Mesothelial cell of epicardium (in vitro differentiated cells): ENCODE measurements at regions not wholly inside any gene's neighbourhood (a gene's known extent, or its start where the extent isn't known, plus 50 kb on each side); places are given as distances from the start of the nearest gene placed in this dataset.

Experiments used
- DNase-seq, 2 experiments: peaks; one replicate each; pipeline ENCODE4 v3.0.0; 2021; ENCODE audit warnings: low spot score in 2 of 2; ENCODE audit not compliant: unreplicated experiment in 2 of 2
- H3K27ac Mint-ChIP-seq: 2 replicates; pipeline ENCODE4 v1.8.0; 2021; ENCODE audit warnings: mixed read lengths
- H3K27me3 Mint-ChIP-seq: 2 replicates; pipeline ENCODE4 v1.8.0; 2021; ENCODE audit warnings: low read depth, mixed read lengths
- H3K36me3 Mint-ChIP-seq: 2 replicates; pipeline ENCODE4 v1.8.0; 2021; ENCODE audit warnings: mixed read lengths
- H3K4me1 Mint-ChIP-seq: 2 replicates; pipeline ENCODE4 v1.8.0; 2021; ENCODE audit warnings: mixed read lengths
- H3K4me3 Mint-ChIP-seq: 2 replicates; pipeline ENCODE4 v1.8.0; 2021; ENCODE audit warnings: mild to moderate bottlenecking, moderate library complexity, mixed read lengths
- H3K9me3 Mint-ChIP-seq: 2 replicates; pipeline ENCODE4 v1.8.0; 2021; ENCODE audit warnings: mixed read lengths
- TF ChIP-seq, protein P1 (sequence below): fragments of 200-600 bp; sonication (generic); IDR thresholded peaks from one replicate; pipeline ENCODE4 v1.5.0; 2021; ENCODE audit warnings: antibody characterized with exemption; ENCODE audit not compliant: unreplicated experiment

DNA sequence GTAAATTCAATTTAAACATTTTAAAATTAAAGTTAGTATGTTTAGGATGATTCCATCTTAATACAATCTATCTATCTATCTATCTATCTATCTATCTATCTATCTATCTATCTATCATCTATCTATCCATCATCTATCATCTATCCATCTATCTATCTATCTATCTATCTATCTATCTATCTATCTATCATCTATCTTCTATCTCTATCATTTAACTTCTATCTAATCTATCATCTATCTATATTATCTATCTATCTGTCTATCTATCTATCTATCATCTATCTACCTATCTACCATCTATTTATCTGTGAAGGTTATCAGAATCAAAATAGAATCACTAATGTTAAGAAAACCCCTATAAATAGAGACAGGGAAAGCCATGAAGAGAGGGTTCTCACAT, 78.3 kb downstream of the RAMP3 start:
- H3K27ac Mint-ChIP-seq: no peak overlapping the region
- no peak for DNase-seq
- H3K9me3 Mint-ChIP-seq: no peaks in the 10 kb centered on the region
- H3K36me3 Mint-ChIP-seq: no peaks in the 10 kb centered on the region
- no peaks in the 10 kb centered on the region for H3K4me1 Mint-ChIP-seq
- TF ChIP-seq, protein P1, sequence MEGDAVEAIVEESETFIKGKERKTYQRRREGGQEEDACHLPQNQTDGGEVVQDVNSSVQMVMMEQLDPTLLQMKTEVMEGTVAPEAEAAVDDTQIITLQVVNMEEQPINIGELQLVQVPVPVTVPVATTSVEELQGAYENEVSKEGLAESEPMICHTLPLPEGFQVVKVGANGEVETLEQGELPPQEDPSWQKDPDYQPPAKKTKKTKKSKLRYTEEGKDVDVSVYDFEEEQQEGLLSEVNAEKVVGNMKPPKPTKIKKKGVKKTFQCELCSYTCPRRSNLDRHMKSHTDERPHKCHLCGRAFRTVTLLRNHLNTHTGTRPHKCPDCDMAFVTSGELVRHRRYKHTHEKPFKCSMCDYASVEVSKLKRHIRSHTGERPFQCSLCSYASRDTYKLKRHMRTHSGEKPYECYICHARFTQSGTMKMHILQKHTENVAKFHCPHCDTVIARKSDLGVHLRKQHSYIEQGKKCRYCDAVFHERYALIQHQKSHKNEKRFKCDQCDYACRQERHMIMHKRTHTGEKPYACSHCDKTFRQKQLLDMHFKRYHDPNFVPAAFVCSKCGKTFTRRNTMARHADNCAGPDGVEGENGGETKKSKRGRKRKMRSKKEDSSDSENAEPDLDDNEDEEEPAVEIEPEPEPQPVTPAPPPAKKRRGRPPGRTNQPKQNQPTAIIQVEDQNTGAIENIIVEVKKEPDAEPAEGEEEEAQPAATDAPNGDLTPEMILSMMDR: no peak
- no peak overlapping the region for H3K4me3 Mint-ChIP-seq
- peaks cover 68% of the 10 kb centered on the region for H3K27me3 Mint-ChIP-seq

DNA sequence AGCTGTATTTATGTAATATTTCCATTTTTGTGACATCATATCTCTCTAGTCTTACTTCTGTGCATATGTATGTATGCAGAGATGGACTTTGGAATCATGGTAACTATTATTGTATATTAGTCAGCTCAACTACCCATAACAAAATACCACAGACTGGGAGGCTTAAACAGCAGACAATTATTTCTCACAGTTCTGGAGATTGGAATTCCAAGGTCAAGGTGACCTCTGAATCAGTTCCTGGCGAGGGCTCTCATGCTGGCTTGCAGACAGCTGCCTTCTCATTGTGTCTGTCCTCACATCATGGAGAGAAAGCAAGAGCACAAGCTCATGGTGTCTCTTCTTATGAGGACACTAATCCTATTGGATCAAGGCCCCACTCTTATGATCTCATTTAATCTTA, 79.1 kb downstream of the RAMP3 start:
- Mint-ChIP-seq H3K27me3 (peaks cover 69% of the 10 kb centered on the region), H3K4me3 (no peak overlapping the region), H3K36me3 (no peaks in the 10 kb centered on the region), H3K4me1 (no peaks in the 10 kb centered on the region), H3K27ac (no peak overlapping the region), H3K9me3 (no peaks in the 10 kb centered on the region)
- TF ChIP-seq, protein P1: no peak
- no peak for DNase-seq

DNA sequence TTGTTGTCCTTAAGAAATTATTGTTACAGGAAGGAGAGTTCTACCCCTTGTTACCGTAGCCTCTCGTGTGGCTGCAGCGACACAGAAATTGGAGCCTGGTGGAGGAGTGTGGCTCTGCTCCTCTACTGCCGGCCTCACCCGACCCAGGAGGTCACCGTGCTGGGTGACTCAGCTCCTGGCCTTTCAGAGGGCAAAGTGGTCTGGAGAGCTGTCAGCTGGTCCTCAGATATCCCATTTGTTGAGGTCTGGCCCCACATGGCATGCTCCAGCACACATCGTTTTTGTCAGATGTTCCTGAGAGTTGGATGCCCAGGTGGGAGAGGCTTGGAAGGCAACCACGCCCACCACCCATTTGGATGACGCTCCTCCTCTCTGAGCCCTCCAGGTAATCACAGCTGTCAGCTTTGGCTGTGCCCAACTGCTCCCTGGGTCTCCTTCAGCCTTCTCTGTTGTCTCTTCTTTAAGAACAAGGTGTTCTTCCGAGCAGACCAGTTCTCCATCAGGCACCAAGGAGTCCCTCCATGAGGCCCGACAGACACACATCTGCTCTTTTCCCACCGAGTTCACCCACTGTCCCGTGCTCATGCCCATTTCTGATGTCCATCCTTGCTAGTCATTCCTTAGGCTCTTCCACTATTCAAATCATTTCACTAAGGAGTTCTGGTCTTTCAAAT, 80.3 kb downstream of the RAMP3 start:
- Mint-ChIP-seq H3K9me3 (no peaks in the 10 kb centered on the region), H3K4me3 (no peak overlapping the region), H3K27me3 (peaks cover 61% of the 10 kb centered on the region), H3K27ac (no peak overlapping the region), H3K4me1 (no peaks in the 10 kb centered on the region), H3K36me3 (no peaks in the 10 kb centered on the region)
- TF ChIP-seq, protein P1: no peak
- DNase-seq: no peak

DNA sequence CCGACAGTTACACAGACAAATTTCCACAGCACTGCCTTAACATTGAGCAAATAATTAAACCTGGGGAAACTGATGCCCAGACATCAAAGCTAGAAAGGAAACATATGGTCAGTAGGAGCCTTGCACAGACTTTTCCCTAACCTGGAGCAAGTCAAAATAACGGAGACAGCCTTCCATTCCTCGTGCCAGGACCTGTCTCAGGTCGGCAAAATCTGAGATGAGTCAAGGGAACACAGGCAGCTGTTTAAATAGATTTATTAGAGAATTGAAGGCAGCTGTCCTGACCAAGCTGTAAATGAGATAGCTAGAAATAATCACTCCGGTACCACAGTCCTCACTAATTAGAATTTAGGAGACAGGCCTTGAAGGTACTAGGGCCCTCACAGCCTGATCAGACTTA, 81.2 kb downstream of the RAMP3 start:
- DNase-seq: no peak
- Mint-ChIP-seq H3K36me3 (no peaks in the 10 kb centered on the region), H3K4me3 (no peak overlapping the region), H3K27ac (no peak overlapping the region), H3K4me1 (no peaks in the 10 kb centered on the region), H3K9me3 (no peaks in the 10 kb centered on the region), H3K27me3 (peaks cover 59% of the 10 kb centered on the region)
- TF ChIP-seq, protein P1: no peak

DNA sequence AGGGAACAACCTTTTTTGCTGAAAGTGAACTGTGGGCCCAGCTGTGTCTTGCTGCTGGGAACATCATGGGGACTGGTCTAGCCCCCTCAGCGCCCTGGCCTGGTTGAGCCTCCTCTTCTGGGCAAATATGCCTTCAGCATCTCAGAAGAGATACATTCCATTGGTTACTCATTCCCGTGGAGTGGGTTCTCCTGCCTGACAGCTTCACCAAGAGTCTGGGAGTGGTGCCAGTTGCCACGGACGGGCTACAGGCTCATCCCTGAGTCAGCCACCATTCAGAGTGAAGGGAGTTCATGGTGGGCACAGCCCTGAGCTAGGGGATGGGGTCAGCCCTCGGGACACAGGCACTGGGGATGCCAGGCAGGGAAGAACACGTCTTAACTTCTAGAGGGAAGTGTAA, 81.9 kb downstream of the RAMP3 start:
- no peaks in the 10 kb centered on the region for H3K9me3 Mint-ChIP-seq
- no peaks in the 10 kb centered on the region for H3K36me3 Mint-ChIP-seq
- no peak overlapping the region for H3K4me3 Mint-ChIP-seq
- peaks cover 54% of the 10 kb centered on the region for H3K27me3 Mint-ChIP-seq
- no peak for DNase-seq
- no peak overlapping the region for H3K27ac Mint-ChIP-seq
- TF ChIP-seq, protein P1: no peak
- no peaks in the 10 kb centered on the region for H3K4me1 Mint-ChIP-seq
